GM13977 (cell line): ENCODE measurements at regions not wholly inside any gene's neighbourhood (a gene's known extent, or its start where the extent isn't known, plus 50 kb on each side); places are given as distances from the start of the nearest gene placed in this dataset.
"Not testable (repeated sequence)": the region's sequence is repeated elsewhere in the genome, so short reads cannot be mapped to it uniquely, and the experiment has no call there.

Source experiments
- DNase-seq: peaks from one replicate; pipeline ENCODE4 v3.0.0; 2012; ENCODE audit warnings: low spot score
- in situ Hi-C: fragments of 300-500 bp; cut with MboI; formaldehyde crosslinking; loops from one replicate; pipeline ENCODE4 v1.12.0; 2022; ENCODE audit warnings: low sequenced_read_pairs, low pct_unique_long_range_greater_than_20kb, mixed read lengths, inconsistent platforms; ENCODE audit not compliant: unreplicated experiment
- TF ChIP-seq, protein P1 (sequence below): IDR thresholded peaks from 2 replicates; pipeline ENCODE4 v1.5.1; 2012; ENCODE audit warnings: mild to moderate bottlenecking, control low read depth; ENCODE audit not compliant: insufficient read depth; ENCODE audit errors: extremely low read depth, missing control alignments

DNA sequence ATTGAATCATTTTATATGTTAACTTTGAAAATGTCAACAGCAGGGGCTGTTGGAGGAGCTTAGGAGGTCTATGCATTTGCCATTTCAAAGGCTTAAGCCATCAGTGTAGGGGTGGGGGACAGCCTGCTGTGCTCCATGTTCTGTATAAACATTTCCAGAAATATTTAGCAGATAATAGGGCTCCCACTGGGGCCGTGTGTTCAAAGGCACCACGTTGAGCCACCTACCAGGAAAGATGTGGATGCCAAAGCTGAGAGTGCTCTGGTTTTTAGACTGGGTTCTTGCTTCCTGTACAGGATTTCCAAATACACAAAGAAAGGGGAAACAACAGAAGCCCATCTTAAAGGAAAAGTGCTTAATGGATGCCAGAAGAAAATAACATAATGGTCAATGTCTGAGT lies 219.5 kb downstream of the CENPC start:
- TF ChIP-seq, protein P1, sequence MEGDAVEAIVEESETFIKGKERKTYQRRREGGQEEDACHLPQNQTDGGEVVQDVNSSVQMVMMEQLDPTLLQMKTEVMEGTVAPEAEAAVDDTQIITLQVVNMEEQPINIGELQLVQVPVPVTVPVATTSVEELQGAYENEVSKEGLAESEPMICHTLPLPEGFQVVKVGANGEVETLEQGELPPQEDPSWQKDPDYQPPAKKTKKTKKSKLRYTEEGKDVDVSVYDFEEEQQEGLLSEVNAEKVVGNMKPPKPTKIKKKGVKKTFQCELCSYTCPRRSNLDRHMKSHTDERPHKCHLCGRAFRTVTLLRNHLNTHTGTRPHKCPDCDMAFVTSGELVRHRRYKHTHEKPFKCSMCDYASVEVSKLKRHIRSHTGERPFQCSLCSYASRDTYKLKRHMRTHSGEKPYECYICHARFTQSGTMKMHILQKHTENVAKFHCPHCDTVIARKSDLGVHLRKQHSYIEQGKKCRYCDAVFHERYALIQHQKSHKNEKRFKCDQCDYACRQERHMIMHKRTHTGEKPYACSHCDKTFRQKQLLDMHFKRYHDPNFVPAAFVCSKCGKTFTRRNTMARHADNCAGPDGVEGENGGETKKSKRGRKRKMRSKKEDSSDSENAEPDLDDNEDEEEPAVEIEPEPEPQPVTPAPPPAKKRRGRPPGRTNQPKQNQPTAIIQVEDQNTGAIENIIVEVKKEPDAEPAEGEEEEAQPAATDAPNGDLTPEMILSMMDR = no peak
- DNase-seq = no peak
- in situ Hi-C loops = no loop called here

DNA sequence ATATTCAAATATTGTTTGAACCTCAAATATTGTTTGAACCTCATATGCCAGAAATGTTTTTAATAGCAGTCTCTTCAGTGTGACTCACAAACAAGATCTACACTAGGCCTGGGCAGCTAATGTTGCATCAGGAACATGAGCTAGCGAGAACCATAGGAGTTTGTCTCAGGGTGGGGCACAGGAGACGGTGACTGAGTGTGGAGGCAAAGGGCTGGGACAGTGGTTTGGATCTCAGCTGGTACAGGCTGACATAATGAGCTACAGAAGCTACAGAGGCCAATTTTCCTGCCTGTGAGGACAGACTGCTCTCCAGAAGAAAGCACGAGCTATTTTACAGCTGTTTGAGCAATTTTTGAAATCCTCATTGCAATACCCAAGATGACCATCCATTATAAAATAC lies 224.7 kb downstream of the CENPC start:
- in situ Hi-C loops = no loop called here
- no peak for DNase-seq
- TF ChIP-seq, protein P1 = no peak

DNA sequence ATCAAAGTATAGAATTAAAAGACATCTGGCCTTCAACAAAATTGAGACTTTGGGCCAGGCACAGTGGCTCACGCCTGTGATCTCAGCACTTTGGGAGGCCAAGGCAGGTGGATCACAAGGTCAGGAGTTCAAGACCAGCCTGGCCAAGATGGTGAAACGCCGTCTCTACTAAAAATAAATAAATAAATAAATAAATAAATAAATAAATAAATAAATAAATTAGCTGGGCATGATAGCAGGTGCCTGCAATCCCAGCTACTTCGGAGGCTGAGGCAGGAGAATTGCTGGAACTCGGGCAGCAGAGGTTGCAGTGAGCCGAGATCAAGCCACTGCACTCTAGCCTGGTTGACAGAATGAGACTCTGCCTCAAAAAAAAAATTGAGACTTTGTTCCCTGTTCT lies 225.7 kb downstream of the CENPC start:
- in situ Hi-C loops, DNase-seq: not testable (repeated sequence)

DNA sequence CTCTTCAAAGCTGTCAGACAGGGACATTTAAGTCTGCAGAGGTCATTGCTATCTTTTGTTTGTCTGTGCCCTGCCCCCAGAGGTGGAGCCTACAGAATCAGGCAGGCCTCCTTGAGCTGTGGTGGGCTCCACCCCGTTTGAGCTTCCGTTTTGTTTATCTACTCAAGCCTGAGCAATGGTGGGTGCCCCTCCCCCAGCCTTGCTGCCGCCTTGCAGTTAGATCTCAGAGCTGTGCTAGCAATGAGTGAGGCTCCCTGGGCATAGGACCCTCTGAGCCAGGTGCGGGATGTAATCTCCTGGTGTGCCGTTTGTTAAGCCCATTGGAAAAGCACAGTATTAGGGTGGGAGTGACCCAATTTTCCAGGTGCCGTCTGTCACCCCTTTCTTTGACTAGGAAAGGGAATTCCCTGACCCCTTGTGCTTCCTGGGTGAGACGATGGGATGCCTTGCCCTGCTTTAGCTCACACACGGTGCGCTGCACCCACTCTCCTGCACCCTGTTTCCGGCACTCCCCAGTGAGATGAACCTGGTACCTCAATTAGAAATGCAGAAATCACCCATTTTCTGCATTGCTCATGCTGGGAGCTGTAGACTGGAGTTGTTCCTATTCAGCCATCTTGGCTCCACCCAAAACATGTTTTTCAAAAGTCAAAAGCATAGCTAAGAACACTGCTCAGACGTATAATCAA lies 244.7 kb downstream of the CENPC start:
- DNase-seq, in situ Hi-C loops: not testable (repeated sequence)

DNA sequence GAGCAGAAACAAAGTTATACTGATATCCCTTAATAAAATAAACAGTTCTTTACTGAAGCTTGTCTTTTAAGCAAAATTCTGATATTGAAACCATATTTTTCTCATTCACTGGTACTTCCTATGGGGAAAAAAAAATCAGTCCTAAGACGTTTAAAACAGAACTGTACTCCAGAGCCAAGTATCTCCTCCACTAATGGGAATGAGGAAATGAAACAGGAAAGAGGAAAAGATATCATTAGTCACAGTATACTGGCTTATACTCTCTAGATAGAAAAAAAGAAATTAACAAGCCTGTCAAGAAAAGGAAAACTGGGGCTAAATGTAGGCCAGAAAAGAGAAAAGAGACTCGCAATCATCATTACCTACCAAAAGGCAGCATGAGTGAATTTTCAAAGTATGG lies 252.7 kb downstream of the CENPC start:
- TF ChIP-seq, protein P1 = no peak
- in situ Hi-C loops = no loop called here
- DNase-seq = no peak

DNA sequence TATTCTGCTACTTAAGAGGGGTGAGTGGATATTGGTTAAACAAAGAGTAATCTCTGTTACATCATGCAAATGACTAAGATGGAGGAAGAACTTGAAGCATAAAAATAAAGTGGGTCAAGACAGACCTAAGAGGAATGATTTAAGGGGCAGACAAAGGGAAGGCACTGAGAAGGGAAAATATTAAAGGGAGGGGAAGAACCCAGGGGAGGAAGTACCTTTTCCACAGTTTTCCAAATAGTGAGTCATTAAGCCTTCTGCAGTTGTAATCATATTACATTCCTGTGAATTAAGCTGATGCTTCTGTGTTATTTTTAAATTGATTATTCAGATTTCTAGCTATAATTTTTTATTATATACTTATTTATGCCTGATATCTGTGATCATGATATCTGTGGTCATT lies 253.3 kb downstream of the CENPC start:
- in situ Hi-C loops = no loop called here
- DNase-seq = no peak
- TF ChIP-seq, protein P1 = no peak

DNA sequence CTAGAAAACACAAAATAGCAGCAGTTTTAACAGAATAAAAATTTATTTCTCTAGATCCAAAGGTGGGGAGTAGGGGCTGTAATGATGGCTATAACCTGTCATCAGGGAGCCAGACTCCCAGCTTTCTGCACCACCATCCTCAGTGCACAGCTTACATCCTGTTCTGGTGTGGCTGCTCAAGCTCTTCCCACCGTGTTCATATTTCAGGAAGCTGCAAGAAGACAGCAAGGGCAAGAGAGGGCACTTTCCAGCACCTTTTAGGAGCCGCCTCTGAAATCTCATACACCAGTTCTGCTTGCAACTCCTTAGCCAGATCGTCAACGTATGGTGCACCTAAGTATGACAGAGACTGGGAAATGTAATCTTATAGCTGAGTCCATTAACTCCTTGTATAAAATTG lies 253.7 kb downstream of the CENPC start:
- no peak for DNase-seq
- TF ChIP-seq, protein P1 = no peak
- in situ Hi-C loops = no loop called here

DNA sequence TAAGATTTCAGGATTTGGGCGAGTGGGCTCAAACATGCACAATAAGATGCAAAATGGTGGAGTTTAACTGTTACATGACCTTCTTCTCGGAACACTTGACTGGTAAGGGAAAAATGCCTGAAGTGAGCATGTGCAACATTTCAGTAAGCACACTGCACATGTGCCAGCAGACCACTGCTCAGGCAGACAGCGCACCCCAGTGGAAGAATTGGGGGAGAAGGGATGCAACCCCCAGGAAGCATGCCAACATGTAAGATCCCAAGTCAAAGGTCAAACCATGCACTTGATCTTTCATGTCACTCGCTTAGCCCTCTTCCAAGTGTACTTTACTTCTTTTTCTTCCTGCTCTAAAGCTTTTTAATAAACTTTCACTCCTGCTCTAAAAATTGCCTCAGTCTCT lies 256.3 kb downstream of the CENPC start:
- TF ChIP-seq, protein P1 = peak; percentile 64
- in situ Hi-C loops = no loop called here
- peak; percentile 45 for DNase-seq
